Keratinocyte (primary cell): ENCODE measurements at regions not wholly inside any gene's neighbourhood (a gene's known extent, or its start where the extent isn't known, plus 50 kb on each side); places are given as distances from the start of the nearest gene placed in this dataset.

Experiments
- DNase-seq: peaks from one replicate; pipeline ENCODE4 v3.0.0-alpha.2; 2011; ENCODE audit warnings: low read depth, missing footprints, low spot score
- FAIRE-seq: peaks from 2 replicates; lab custom pipeline; 2011; peaks lifted over from hg19 to GRCh38; lab: Jason Lieb, UNC
- H2AFZ ChIP-seq: 2 replicates; pipeline ENCODE4 v1.6.0; 2012; ENCODE audit warnings: low read length, control low read depth, inconsistent platforms; ENCODE audit not compliant: control insufficient read depth
- H3K27ac ChIP-seq: 2 replicates; pipeline ENCODE4 v1.5.1; 2011; ENCODE audit warnings: low read length; ENCODE audit not compliant: control insufficient read depth, insufficient read depth
- H3K27me3 ChIP-seq: 3 replicates; pipeline ENCODE4 v1.6.0; 2011; ENCODE audit warnings: low read length; ENCODE audit not compliant: control insufficient read depth, insufficient read depth; ENCODE audit errors: extremely low read depth
- H3K36me3 ChIP-seq, 2 experiments: 2 replicates in 1 of 2; 3 replicates in 1 of 2; pipeline ENCODE4 v1.5.1; 2011; ENCODE audit warnings: low read length in 2 of 2, mild to moderate bottlenecking in 1 of 2; ENCODE audit not compliant: control insufficient read depth in 2 of 2, insufficient read depth in 2 of 2; ENCODE audit errors: extremely low read depth in 1 of 2
- H3K4me1 ChIP-seq: 3 replicates; pipeline ENCODE4 v1.5.1; 2011; ENCODE audit warnings: low read length; ENCODE audit not compliant: control insufficient read depth, insufficient read depth; ENCODE audit errors: extremely low read depth
- H3K4me2 ChIP-seq: 3 replicates; pipeline ENCODE4 v1.6.0; 2011; ENCODE audit warnings: low read depth, low read length; ENCODE audit not compliant: control insufficient read depth, insufficient read depth; ENCODE audit errors: extremely low read depth
- H3K4me3 ChIP-seq, 3 experiments: fragments of 200-600 bp in 1 of 3; sonication (generic) in 1 of 3; 2 replicates in 2 of 3; 3 replicates in 1 of 3; pipeline ENCODE4 v1.5.1; 2011 to 2016; ENCODE audit warnings: low read length in 3 of 3, mild to moderate bottlenecking in 3 of 3, control low read depth in 2 of 3, inconsistent platforms in 1 of 3, low read depth in 1 of 3, mixed read lengths in 1 of 3, mixed run types in 1 of 3, moderate library complexity in 1 of 3; ENCODE audit not compliant: control insufficient read depth in 2 of 3, insufficient read depth in 2 of 3; ENCODE audit errors: extremely low read depth in 1 of 3
- H3K79me2 ChIP-seq: 2 replicates; pipeline ENCODE4 v1.6.0; 2012; ENCODE audit warnings: low read length; ENCODE audit not compliant: control insufficient read depth, insufficient read depth
- H3K9ac ChIP-seq: 3 replicates; pipeline ENCODE4 v1.6.0; 2011; ENCODE audit warnings: low read length; ENCODE audit not compliant: control insufficient read depth, insufficient read depth; ENCODE audit errors: extremely low read depth
- H3K9me1 ChIP-seq: 3 replicates; pipeline ENCODE4 v1.6.0; 2011; ENCODE audit warnings: low read length; ENCODE audit not compliant: control insufficient read depth, insufficient read depth; ENCODE audit errors: extremely low read depth
- H3K9me3 ChIP-seq: 2 replicates; pipeline ENCODE4 v1.5.1; 2012; ENCODE audit warnings: low read depth, low read length; ENCODE audit not compliant: control insufficient read depth
- H4K20me1 ChIP-seq: 3 replicates; pipeline ENCODE4 v1.6.0; 2011; ENCODE audit warnings: low read length; ENCODE audit not compliant: control insufficient read depth, insufficient read depth; ENCODE audit errors: extremely low read depth
- EZH2 ChIP-seq: IDR thresholded peaks from one replicate; pipeline ENCODE4 v1.6.1; 2012; ENCODE audit warnings: inconsistent platforms, mild to moderate bottlenecking, low read length, moderate library complexity
- dilution Hi-C: fragments of 300-500 bp; cut with MboI; formaldehyde crosslinking; loops from one replicate; pipeline ENCODE4 v1.7.0; 2020; ENCODE audit warnings: low sequenced_read_pairs; ENCODE audit not compliant: extremely low pct_ligation_motif_present
- TF ChIP-seq, protein P1 (sequence below), 3 experiments: IDR thresholded peaks in 1 of 3; conservative IDR thresholded peaks in 1 of 3; optimal IDR thresholded peaks in 1 of 3; 2 replicates in 2 of 3; 3 replicates in 1 of 3; pipeline versions ENCODE3 to v1.5.1; 2011; ENCODE audit warnings: low read length in 3 of 3, mild to moderate bottlenecking in 3 of 3, moderate library complexity in 2 of 3, control low read depth in 1 of 3, inconsistent platforms in 1 of 3; ENCODE audit not compliant: insufficient read depth in 2 of 3; ENCODE audit errors: extremely low read depth in 1 of 3

DNA sequence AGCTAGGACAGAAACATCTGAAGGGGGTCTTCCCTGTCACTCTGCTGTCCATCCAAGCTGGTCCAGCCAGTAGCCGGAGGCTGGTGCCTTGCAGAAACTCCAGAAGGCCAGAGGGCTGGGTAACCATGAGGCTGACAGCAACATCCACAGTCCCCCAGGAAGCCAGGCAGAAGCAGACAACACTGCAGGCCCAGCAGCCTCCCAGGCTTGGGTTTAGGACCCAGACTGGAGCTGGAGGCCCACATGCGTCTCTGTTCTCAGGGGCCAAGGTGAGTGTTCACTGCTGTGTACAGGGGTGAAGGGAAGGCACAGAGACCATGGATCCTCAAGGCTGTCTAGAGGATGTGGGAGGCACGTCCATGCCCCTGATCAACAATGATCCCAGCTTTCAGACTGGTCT lies 136.4 kb upstream of the PRMT8 start:
- Histone ChIP-seq H3K79me2 (no peaks in the 10 kb centered on the region), H3K27me3 (no peaks in the 10 kb centered on the region), H3K9me3 (no peaks in the 10 kb centered on the region), H3K4me2 (no peak overlapping the region), H3K36me3 (no peaks in the 10 kb centered on the region), H3K9me1 (no peaks in the 10 kb centered on the region), H3K27ac (no peak overlapping the region), H2AFZ (no peak overlapping the region), H3K4me1 (no peaks in the 10 kb centered on the region), H4K20me1 (no peaks in the 10 kb centered on the region), H3K4me3 (no peak overlapping the region), H3K9ac (no peak overlapping the region)
- DNase-seq, result no peak
- no peak for FAIRE-seq
- dilution Hi-C loops, result no loop called here
- TF ChIP-seq, protein P1, sequence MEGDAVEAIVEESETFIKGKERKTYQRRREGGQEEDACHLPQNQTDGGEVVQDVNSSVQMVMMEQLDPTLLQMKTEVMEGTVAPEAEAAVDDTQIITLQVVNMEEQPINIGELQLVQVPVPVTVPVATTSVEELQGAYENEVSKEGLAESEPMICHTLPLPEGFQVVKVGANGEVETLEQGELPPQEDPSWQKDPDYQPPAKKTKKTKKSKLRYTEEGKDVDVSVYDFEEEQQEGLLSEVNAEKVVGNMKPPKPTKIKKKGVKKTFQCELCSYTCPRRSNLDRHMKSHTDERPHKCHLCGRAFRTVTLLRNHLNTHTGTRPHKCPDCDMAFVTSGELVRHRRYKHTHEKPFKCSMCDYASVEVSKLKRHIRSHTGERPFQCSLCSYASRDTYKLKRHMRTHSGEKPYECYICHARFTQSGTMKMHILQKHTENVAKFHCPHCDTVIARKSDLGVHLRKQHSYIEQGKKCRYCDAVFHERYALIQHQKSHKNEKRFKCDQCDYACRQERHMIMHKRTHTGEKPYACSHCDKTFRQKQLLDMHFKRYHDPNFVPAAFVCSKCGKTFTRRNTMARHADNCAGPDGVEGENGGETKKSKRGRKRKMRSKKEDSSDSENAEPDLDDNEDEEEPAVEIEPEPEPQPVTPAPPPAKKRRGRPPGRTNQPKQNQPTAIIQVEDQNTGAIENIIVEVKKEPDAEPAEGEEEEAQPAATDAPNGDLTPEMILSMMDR (optimal IDR thresholded peaks at IDR 0.05 in 1 of 3, IDR thresholded peaks at IDR 0.05 in 1 of 3, conservative IDR thresholded peaks at IDR 0.05 in 1 of 3; ENCODE audit: extremely low read depth in 1 of 3, insufficient read depth in 2 of 3, low read length in 3 of 3), result no peak
- no peak for TF ChIP-seq EZH2

DNA sequence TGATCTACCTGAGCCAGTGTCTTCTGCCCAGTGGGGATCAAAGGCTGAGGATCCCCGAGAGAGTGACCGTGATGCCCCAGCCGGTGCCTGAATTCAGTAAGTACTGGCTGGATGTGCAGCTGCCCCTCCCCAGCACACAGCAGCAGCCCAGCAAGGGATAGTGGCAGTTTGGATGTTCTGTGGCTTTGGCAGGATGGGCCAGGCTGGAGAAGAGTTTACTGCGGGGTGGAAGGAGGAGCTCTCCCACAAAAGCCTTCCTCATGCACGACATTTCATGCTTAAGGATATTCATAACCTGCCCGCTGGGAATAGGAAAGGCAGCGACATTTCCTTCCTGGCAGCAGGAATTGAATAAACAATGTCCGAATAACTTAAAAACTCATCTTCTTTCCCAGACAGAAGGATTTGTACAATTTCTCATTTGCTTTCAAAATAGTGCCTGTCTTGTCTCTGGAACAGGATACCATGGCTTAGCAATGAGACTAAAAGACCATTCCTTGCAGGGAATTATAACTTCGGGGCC lies 135.6 kb upstream of the PRMT8 start:
- H3K27ac ChIP-seq, result no peak overlapping the region
- dilution Hi-C loops, result no loop called here
- H3K9me1 ChIP-seq, result no peaks in the 10 kb centered on the region
- H3K27me3 ChIP-seq, result no peaks in the 10 kb centered on the region
- TF ChIP-seq, protein P1 (optimal IDR thresholded peaks at IDR 0.05 in 1 of 3, IDR thresholded peaks at IDR 0.05 in 1 of 3, conservative IDR thresholded peaks at IDR 0.05 in 1 of 3; ENCODE audit: extremely low read depth in 1 of 3, insufficient read depth in 2 of 3, low read length in 3 of 3), result no peak
- no peak for TF ChIP-seq EZH2
- H3K4me1 ChIP-seq, result no peaks in the 10 kb centered on the region
- FAIRE-seq (no peak), DNase-seq (no peak)
- H3K4me2 ChIP-seq, result no peak overlapping the region
- no peaks in the 10 kb centered on the region for H3K79me2 ChIP-seq
- H3K4me3 ChIP-seq, result no peak overlapping the region
- no peaks in the 10 kb centered on the region for H4K20me1 ChIP-seq
- H2AFZ ChIP-seq, result no peak overlapping the region
- no peak overlapping the region for H3K9ac ChIP-seq
- no peaks in the 10 kb centered on the region for H3K9me3 ChIP-seq
- no peaks in the 10 kb centered on the region for H3K36me3 ChIP-seq
